H1 (cell line): ENCODE measurements at regions not wholly inside any gene's neighbourhood (a gene's known extent, or its start where the extent isn't known, plus 50 kb on each side); places are given as distances from the start of the nearest gene placed in this dataset.

ENCODE experiments used
- CTCF ChIA-PET: fragments of 300-600 bp; sonication (Branson Sonifier 250); formaldehyde crosslinking; loops from one replicate; lab custom pipeline; 2021; ENCODE audit not compliant: partially characterized antibody; lab: Charles Lee
- POLR2A ChIA-PET: fragments of 300-600 bp; sonication (Branson Sonifier 250); formaldehyde crosslinking; loops from one replicate; lab custom pipeline; 2021; ENCODE audit warnings: inconsistent platforms; ENCODE audit not compliant: partially characterized antibody; lab: Charles Lee
- DNase-seq, 2 experiments: peaks; one replicate each; pipeline versions ENCODE4 v3.0.0 to v3.0.0-alpha.2; 2010 to 2022; ENCODE audit warnings: low spot score in 2 of 2, low read depth in 1 of 2, mixed read lengths in 1 of 2
- FAIRE-seq: peaks from 2 replicates; lab custom pipeline; 2011; peaks lifted over from hg19 to GRCh38; lab: Jason Lieb, UNC
- H2AFZ ChIP-seq: 2 replicates; pipeline ENCODE4 v1.8.1; 2012; ENCODE audit warnings: low read length, inconsistent platforms
- H2AK5ac ChIP-seq: 2 replicates; pipeline ENCODE4 v1.6.1; 2013; ENCODE audit warnings: low read depth, low read length
- H2BK120ac ChIP-seq: replicated peaks from 2 replicates; pipeline ENCODE3; 2013; ENCODE audit warnings: low read depth, low read length, inconsistent platforms
- H2BK12ac ChIP-seq: 2 replicates; pipeline ENCODE4 v1.6.1; 2013; ENCODE audit warnings: low read depth, low read length
- H2BK15ac ChIP-seq: 2 replicates; pipeline ENCODE4 v1.6.1; 2013; ENCODE audit warnings: low read length
- H2BK20ac ChIP-seq: 2 replicates; pipeline ENCODE4 v1.6.1; 2013; ENCODE audit warnings: low read length
- H2BK5ac ChIP-seq: 2 replicates; pipeline ENCODE4 v1.6.1; 2013; ENCODE audit warnings: low read depth, low read length
- H3K14ac ChIP-seq: 2 replicates; pipeline ENCODE4 v1.6.1; 2013; ENCODE audit warnings: inconsistent platforms; ENCODE audit not compliant: insufficient read length
- H3K18ac ChIP-seq: 2 replicates; pipeline ENCODE4 v1.6.1; 2013; ENCODE audit warnings: low read length; ENCODE audit errors: extremely low read depth
- H3K23ac ChIP-seq: 2 replicates; pipeline ENCODE4 v1.6.1; 2013; ENCODE audit warnings: inconsistent platforms; ENCODE audit not compliant: insufficient read length
- H3K23me2 ChIP-seq: 2 replicates; pipeline ENCODE4 v1.6.1; 2013; ENCODE audit warnings: low read depth, low read length
- H3K27ac ChIP-seq: 2 replicates; pipeline ENCODE4 v1.6.1; 2011; ENCODE audit warnings: low read depth, low read length, inconsistent platforms
- H3K27me3 ChIP-seq, 4 experiments: replicated peaks in 1 of 4; 1 replicate in 1 of 4; 2 replicates in 3 of 4; pipeline versions ENCODE4 v1.6.1 to v1.8.1; 2011 to 2013; ENCODE audit warnings: low read length in 3 of 4, mild to moderate bottlenecking in 3 of 4, inconsistent platforms in 2 of 4, mixed read lengths in 2 of 4, moderate library complexity in 1 of 4; ENCODE audit not compliant: control insufficient read depth in 3 of 4, insufficient read depth in 3 of 4; ENCODE audit errors: extremely low read depth in 1 of 4
- H3K36me3 ChIP-seq, 4 experiments: 2 replicates each; pipeline versions ENCODE4 v1.6.1 to v1.8.1; 2011 to 2013; ENCODE audit warnings: mild to moderate bottlenecking in 4 of 4, low read length in 3 of 4, moderate library complexity in 2 of 4, control low read depth in 1 of 4, inconsistent platforms in 1 of 4; ENCODE audit not compliant: insufficient read depth in 4 of 4, control insufficient read depth in 2 of 4
- H3K4ac ChIP-seq: replicated peaks from 2 replicates; pipeline ENCODE3; 2013; ENCODE audit warnings: low read length, low read depth, mixed read lengths, inconsistent platforms; ENCODE audit not compliant: insufficient read length
- H3K4me1 ChIP-seq, 4 experiments: replicated peaks in 1 of 4; 1 replicate in 1 of 4; 2 replicates in 3 of 4; pipeline versions ENCODE4 v1.6.1 to v1.8.1; 2011 to 2013; ENCODE audit warnings: low read length in 3 of 4, inconsistent platforms in 2 of 4, mixed read lengths in 1 of 4; ENCODE audit not compliant: insufficient read depth in 4 of 4, control insufficient read depth in 3 of 4
- H3K4me2 ChIP-seq, 2 experiments: 2 replicates each; pipeline versions ENCODE4 v1.6.1 to v1.8.1; 2011 to 2013; ENCODE audit warnings: low read depth in 2 of 2, low read length in 2 of 2, control low read depth in 1 of 2, inconsistent platforms in 1 of 2, mild to moderate bottlenecking in 1 of 2; ENCODE audit not compliant: insufficient read depth in 1 of 2
- H3K4me3 ChIP-seq, 4 experiments: fragments of 200-600, 300-600 bp in 1 of 4; sonication (generic), shearing (Covaris generic), sonication (Bioruptor Twin) in 1 of 4; 2 replicates each; pipeline versions ENCODE4 v1.5.1 to v1.8.1; 2011 to 2016; ENCODE audit warnings: low read length in 4 of 4, low read depth in 3 of 4, control low read depth in 2 of 4, inconsistent platforms in 2 of 4, mild to moderate bottlenecking in 2 of 4, mixed read lengths in 1 of 4, moderate library complexity in 1 of 4; ENCODE audit not compliant: insufficient read depth in 2 of 4; ENCODE audit errors: extremely low read depth in 1 of 4
- H3K56ac ChIP-seq: replicated peaks from 2 replicates; pipeline ENCODE3; 2013; ENCODE audit warnings: low read depth, mild to moderate bottlenecking, mixed read lengths, low read length, inconsistent platforms; ENCODE audit not compliant: insufficient read length
- H3K79me1 ChIP-seq: 2 replicates; pipeline ENCODE4 v1.6.1; 2013; ENCODE audit warnings: low read depth, low read length, control low read depth
- H3K79me2 ChIP-seq, 2 experiments: 2 replicates each; pipeline versions ENCODE4 v1.6.1 to v1.8.1; 2012 to 2013; ENCODE audit warnings: low read length in 2 of 2, mild to moderate bottlenecking in 2 of 2, inconsistent platforms in 1 of 2; ENCODE audit not compliant: insufficient read depth in 2 of 2, control insufficient read depth in 1 of 2
- H3K9ac ChIP-seq, 4 experiments: replicated peaks in 1 of 4; 1 replicate in 1 of 4; 2 replicates in 3 of 4; pipeline versions ENCODE4 v1.6.1 to v1.8.1; 2011 to 2013; ENCODE audit warnings: low read depth in 3 of 4, low read length in 3 of 4, control low read depth in 2 of 4, mild to moderate bottlenecking in 2 of 4, moderate library complexity in 2 of 4, inconsistent platforms in 1 of 4; ENCODE audit errors: extremely low read depth in 1 of 4
- H3K9me3 ChIP-seq, 2 experiments: 2 replicates each; pipeline versions ENCODE4 v1.6.1 to v1.8.1; 2012 to 2013; ENCODE audit warnings: mild to moderate bottlenecking in 2 of 2, moderate library complexity in 2 of 2, control low read depth in 1 of 2, inconsistent platforms in 1 of 2, low read depth in 1 of 2, low read length in 1 of 2, mixed read lengths in 1 of 2; ENCODE audit not compliant: insufficient read depth in 2 of 2
- H4K20me1 ChIP-seq, 2 experiments: replicated peaks in 1 of 2; 2 replicates each; pipeline versions ENCODE3 to v1.8.1; 2011 to 2013; ENCODE audit warnings: inconsistent platforms in 2 of 2, low read length in 2 of 2, mild to moderate bottlenecking in 1 of 2; ENCODE audit not compliant: insufficient read depth in 2 of 2, control insufficient read depth in 1 of 2
- H4K5ac ChIP-seq: 2 replicates; pipeline ENCODE4 v1.6.1; 2013; ENCODE audit warnings: low read length, low read depth, mixed read lengths, inconsistent platforms; ENCODE audit not compliant: insufficient read length
- H4K8ac ChIP-seq: 2 replicates; pipeline ENCODE4 v1.8.0; 2013; ENCODE audit warnings: mild to moderate bottlenecking, moderate library complexity, low read length, inconsistent platforms; ENCODE audit not compliant: insufficient read depth; ENCODE audit errors: extremely low read depth
- H4K91ac ChIP-seq: replicated peaks from 2 replicates; pipeline ENCODE3; 2013; ENCODE audit warnings: low read length, mixed read lengths, inconsistent platforms; ENCODE audit not compliant: insufficient read length
- BRCA1 ChIP-seq: IDR thresholded peaks from 2 replicates; pipeline ENCODE4 v1.6.1; 2012; ENCODE audit warnings: low read depth, low read length, improper control_type of control experiment
- CHD2 ChIP-seq: IDR thresholded peaks from 2 replicates; pipeline ENCODE4 v1.6.1; 2012; ENCODE audit warnings: low read length, improper control_type of control experiment
- GTF2F1 ChIP-seq: IDR thresholded peaks from 2 replicates; pipeline ENCODE4 v1.6.1; 2012; ENCODE audit warnings: low read depth, low read length, improper control_type of control experiment, borderline replicate concordance
- KDM4A ChIP-seq: IDR thresholded peaks from one replicate; pipeline ENCODE4 v1.7.1; 2012; ENCODE audit warnings: low read depth, mild to moderate bottlenecking, moderate library complexity, low read length, inconsistent platforms; ENCODE audit not compliant: severe bottlenecking
- NANOG ChIP-seq: IDR thresholded peaks from 2 replicates; pipeline ENCODE4 v1.6.1; 2011; ENCODE audit warnings: low read length, low read depth, mild to moderate bottlenecking, inconsistent platforms; ENCODE audit not compliant: insufficient read depth, poor library complexity, severe bottlenecking
- NRF1 ChIP-seq: IDR thresholded peaks from 2 replicates; pipeline ENCODE4 v1.6.1; 2011; ENCODE audit warnings: mild to moderate bottlenecking, low read depth, low read length, improper control_type of control experiment
- RBBP5 ChIP-seq: IDR thresholded peaks from 2 replicates; pipeline ENCODE4 v1.7.1; 2012; ENCODE audit warnings: low read depth, mild to moderate bottlenecking, inconsistent platforms, low read length, moderate library complexity, borderline replicate concordance
- SP1 ChIP-seq: IDR thresholded peaks from 2 replicates; pipeline ENCODE4 v1.6.1; 2011; ENCODE audit warnings: low read depth, low read length
- SP4 ChIP-seq: IDR thresholded peaks from 2 replicates; pipeline ENCODE4 v1.6.1; 2012; ENCODE audit warnings: low read length, inconsistent platforms
- SUZ12 ChIP-seq: fragments of 200-600 bp; sonication (generic); IDR thresholded peaks from 2 replicates; pipeline ENCODE4 v1.6.1; 2012; ENCODE audit warnings: mild to moderate bottlenecking, inconsistent platforms, low read length, moderate library complexity, mixed read lengths
- TBP ChIP-seq: IDR thresholded peaks from 2 replicates; pipeline ENCODE4 v1.6.1; 2011; ENCODE audit warnings: low read depth, low read length, improper control_type of control experiment
- WGBS, 2 experiments: shearing (Covaris generic) in 1 of 2; methylation state at CpG; one replicate each; pipeline versions ENCODE4 v1.1.6 to v1.1.7; 2013 to 2015; ENCODE audit warnings: low lambda C conversion rate in 2 of 2, mixed read lengths in 2 of 2, inconsistent platforms in 1 of 2, low coverage in 1 of 2, missing lambda C conversion rate in 1 of 2; ENCODE audit not compliant: insufficient replicate concordance in 2 of 2, insufficient coverage in 1 of 2, insufficient read length in 1 of 2; ENCODE audit errors: extremely low coverage in 1 of 2, missing lambda C conversion rate in 1 of 2; 5-methylcytosine and 5-hydroxymethylcytosine counted together

- TF ChIP-seq SUZ12 (no peak), CHD2 (no peak), RBBP5 (no peak), TBP (no peak), GTF2F1 (no peak), NRF1 (no peak), SP1 (no peak), SP4 (no peak), BRCA1 (no peak), KDM4A (no peak), NANOG (no peak)
- H3K36me3 ChIP-seq: no peaks in the 10 kb centered on the region
- no peak overlapping the region for H3K4me3 ChIP-seq
- H4K91ac ChIP-seq: no peak overlapping the region
- H3K4me1 ChIP-seq: peaks cover 0 to 4% (median 1%) of the 10 kb centered on the region in 4 experiments; a peak in 3 of 7 replicates
- ChIA-PET CTCF (no interaction called here), POLR2A (no interaction called here)
- H2BK5ac ChIP-seq: no peak overlapping the region
- no peak overlapping the region for H2AK5ac ChIP-seq
- no peak overlapping the region for H3K23ac ChIP-seq
- H4K20me1 ChIP-seq: no peaks in the 10 kb centered on the region
- no peak overlapping the region for H3K9ac ChIP-seq
- no peak overlapping the region for H3K14ac ChIP-seq
- H3K18ac ChIP-seq: no peak overlapping the region
- H2BK120ac ChIP-seq: no peak overlapping the region
- H4K8ac ChIP-seq: no peak overlapping the region
- no peaks in the 10 kb centered on the region for H3K79me2 ChIP-seq
- no peaks in the 10 kb centered on the region for H3K9me3 ChIP-seq
- H3K56ac ChIP-seq: no peak overlapping the region
- no peak overlapping the region for H2BK15ac ChIP-seq
- no peaks in the 10 kb centered on the region for H3K27me3 ChIP-seq
- 92% methylated on average over 3 of the region's 3 CpGs; no CpG with 5 or more reads in 1 of the 2 experiments for WGBS, 2 experiments
- no peaks in the 10 kb centered on the region for H3K23me2 ChIP-seq
- H3K27ac ChIP-seq: no peak overlapping the region
- H2BK20ac ChIP-seq: no peak overlapping the region
- no peak overlapping the region for H4K5ac ChIP-seq
- H2AFZ ChIP-seq: no peak overlapping the region
- H3K4me2 ChIP-seq: no peak overlapping the region
- H3K4ac ChIP-seq: no peak overlapping the region
- FAIRE-seq (no peak), DNase-seq (no peak)
- H3K79me1 ChIP-seq: no peaks in the 10 kb centered on the region
- no peak overlapping the region for H2BK12ac ChIP-seq
Observed at GRCh38 chr6:117076076-117076475, 189.3 kb upstream of the VGLL2 start.
